Activated CD4-positive, CD25-positive, alpha-beta regulatory T cell treated with anti-CD3 and anti-CD28 coated beads, Interleukin-2, amount 50 U/mL, for 24 hours (primary cell): ENCODE measurements at regions not wholly inside any gene's neighbourhood (a gene's known extent, or its start where the extent isn't known, plus 50 kb on each side); places are given as distances from the start of the nearest gene placed in this dataset.

Experiments
- ATAC-seq, 2 donors: fragments of 150-1000 bp; cut with Tn5 transposase; one replicate each; pipeline ENCODE4 v1.10.0; 2021; ENCODE audit warnings: mild to moderate bottlenecking in 1 of 2, moderate library complexity in 1 of 2

GRCh38 chr21:28639737-28640136, 352.9 kb downstream of the LTN1 start:
- no peak for ATAC-seq

GRCh38 chr21:28636752-28637691, 355.7 kb downstream of the LTN1 start:
- peak; percentile 82 to 87 for ATAC-seq

- no peak for ATAC-seq
These were observed 357.1 kb downstream of the LTN1 start for GRCh38 chr21:28635541-28635940.

GRCh38 chr21:28633839-28634555, 358.7 kb downstream of the LTN1 start:
- peak in 1 of 2 donors; percentile 8 for ATAC-seq

- no peak for ATAC-seq
These were observed 359.8 kb downstream of the LTN1 start for GRCh38 chr21:28632755-28633408.

- no peak for ATAC-seq
These were observed 365.0 kb downstream of the LTN1 start for GRCh38 chr21:28627691-28628090.

GRCh38 chr21:28627261-28627660, 365.4 kb downstream of the LTN1 start:
- ATAC-seq = no peak

GRCh38 chr21:28624626-28625025, 368.1 kb downstream of the LTN1 start:
- no peak for ATAC-seq

- ATAC-seq = no peak
These were observed 375.4 kb downstream of the LTN1 start for GRCh38 chr21:28617300-28617699.

GRCh38 chr21:28615276-28615675, 377.4 kb downstream of the LTN1 start:
- ATAC-seq = no peak

GRCh38 chr21:28614791-28615190, 377.9 kb downstream of the LTN1 start:
- no peak for ATAC-seq

- no peak for ATAC-seq
These were observed 384.0 kb downstream of the LTN1 start for GRCh38 chr21:28608646-28609045.

- ATAC-seq = no peak
These were observed 385.1 kb downstream of the LTN1 start for GRCh38 chr21:28607545-28607944.

- ATAC-seq = peak; percentile 99
These were observed 387.6 kb downstream of the LTN1 start for GRCh38 chr21:28604946-28605537.

GRCh38 chr21:28602546-28602945, 390.1 kb downstream of the LTN1 start:
- ATAC-seq = no peak

GRCh38 chr21:28598214-28598613, 394.5 kb downstream of the LTN1 start:
- no peak for ATAC-seq

- no peak for ATAC-seq
These were observed 400.3 kb downstream of the LTN1 start for GRCh38 chr21:28592205-28592865.

GRCh38 chr21:28590676-28591075, 402.0 kb downstream of the LTN1 start:
- ATAC-seq = no peak

GRCh38 chr21:28590026-28590425, 402.7 kb downstream of the LTN1 start:
- no peak for ATAC-seq

- ATAC-seq = no peak
These were observed 403.7 kb downstream of the LTN1 start for GRCh38 chr21:28588997-28589396.

GRCh38 chr21:28587748-28588147, 404.9 kb downstream of the LTN1 start:
- no peak for ATAC-seq

- no peak for ATAC-seq
These were observed 410.7 kb downstream of the LTN1 start for GRCh38 chr21:28581976-28582375.
